ENCODE measurements at regions not wholly inside any gene's neighbourhood (a gene's known extent, or its start where the extent isn't known, plus 50 kb on each side); places are given as distances from the start of the nearest gene placed in this dataset.
"Not testable (repeated sequence)": the region's sequence is repeated elsewhere in the genome, so short reads cannot be mapped to it uniquely, and the experiment has no call there.

DNA sequence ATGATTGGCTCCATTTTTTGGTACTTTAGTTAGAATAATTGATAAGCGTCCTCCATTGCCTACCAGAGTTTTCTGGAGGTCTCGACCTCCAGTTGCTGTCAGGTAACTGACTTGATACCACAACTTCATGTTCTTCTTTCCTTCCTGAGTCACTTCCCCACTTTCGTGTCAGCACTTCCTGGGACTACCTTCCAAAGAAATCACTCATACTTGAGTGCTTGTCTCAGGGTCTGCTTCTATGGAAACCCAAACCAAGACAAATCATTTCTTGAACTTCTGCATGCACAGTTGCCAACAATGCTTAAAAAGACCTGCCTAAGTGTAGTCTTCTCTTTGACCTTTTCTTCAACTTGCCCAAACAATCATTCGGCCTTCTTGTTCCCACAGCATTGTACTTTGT, 210.3 kb upstream of the ETAA1 start:
- no peaks in the 10 kb centered on the region for H3K4me1 Mint-ChIP-seq (ENCODE audit: low read depth in 2 of 2)
- no peak overlapping the region for H3K4me3 Mint-ChIP-seq
- no peak for DNase-seq (ENCODE audit: low spot score)
- no peaks in the 10 kb centered on the region for H3K27me3 Mint-ChIP-seq
- H3K36me3 Mint-ChIP-seq, result no peaks in the 10 kb centered on the region
- no peak for ATAC-seq
- peaks cover 15% of the 10 kb centered on the region for H3K9me3 Mint-ChIP-seq
- no peak overlapping the region for H3K27ac Mint-ChIP-seq

DNA sequence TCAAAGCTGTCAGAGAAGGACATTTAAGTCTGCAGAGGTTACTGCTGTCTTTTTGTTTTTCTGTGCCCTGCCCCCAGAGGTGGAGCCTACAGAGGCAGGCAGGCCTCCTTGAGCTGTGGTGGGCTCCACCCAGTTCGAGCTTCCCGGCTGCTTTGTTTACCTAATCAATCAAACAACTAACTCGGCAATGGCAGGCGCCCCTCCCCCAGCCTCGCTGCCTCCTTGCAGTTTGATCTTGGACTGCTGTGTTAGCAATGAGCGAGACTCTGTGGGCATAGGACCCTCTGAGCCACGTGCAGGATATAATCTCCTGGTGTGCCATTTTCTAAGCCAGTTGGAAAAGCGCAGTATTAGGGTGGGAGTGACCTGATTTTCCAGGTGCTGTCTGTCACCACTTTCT, 201.8 kb upstream of the ETAA1 start:
- H3K36me3 Mint-ChIP-seq; H3K4me1 Mint-ChIP-seq (ENCODE audit: low read depth in 2 of 2); ATAC-seq; DNase-seq (ENCODE audit: low spot score); H3K27me3 Mint-ChIP-seq; H3K4me3 Mint-ChIP-seq; H3K27ac Mint-ChIP-seq: not testable (repeated sequence)
- H3K9me3 Mint-ChIP-seq, result peaks cover 16% of the 10 kb centered on the region

DNA sequence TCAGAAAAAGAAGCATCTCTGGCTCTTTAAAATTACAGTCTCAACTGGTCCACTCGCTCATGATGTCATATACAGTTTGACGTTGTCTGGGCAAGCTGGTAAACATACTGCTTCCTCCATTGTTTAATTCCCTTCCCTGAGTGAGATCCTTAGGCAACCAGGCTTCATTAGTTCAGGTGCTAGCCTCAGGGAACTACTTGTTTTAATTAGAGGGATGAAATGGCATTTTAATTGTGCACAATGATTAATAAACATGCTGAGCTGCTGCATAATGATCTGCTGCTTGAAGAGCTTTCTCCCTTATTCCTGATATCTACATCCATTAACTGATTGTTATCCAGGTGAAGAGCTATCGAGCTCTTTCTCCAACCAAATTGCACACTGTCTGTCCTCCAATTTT, 195.6 kb upstream of the ETAA1 start:
- Mint-ChIP-seq H3K36me3 (no peaks in the 10 kb centered on the region), H3K27ac (no peak overlapping the region), H3K9me3 (peaks cover 4% of the 10 kb centered on the region), H3K4me3 (no peak overlapping the region), H3K27me3 (peaks cover 0 to 2% of the 10 kb centered on the region in 2 donors), H3K4me1 (ENCODE audit: low read depth in 2 of 2) (no peaks in the 10 kb centered on the region)
- ATAC-seq (no peak), DNase-seq (ENCODE audit: low spot score) (no peak)

DNA sequence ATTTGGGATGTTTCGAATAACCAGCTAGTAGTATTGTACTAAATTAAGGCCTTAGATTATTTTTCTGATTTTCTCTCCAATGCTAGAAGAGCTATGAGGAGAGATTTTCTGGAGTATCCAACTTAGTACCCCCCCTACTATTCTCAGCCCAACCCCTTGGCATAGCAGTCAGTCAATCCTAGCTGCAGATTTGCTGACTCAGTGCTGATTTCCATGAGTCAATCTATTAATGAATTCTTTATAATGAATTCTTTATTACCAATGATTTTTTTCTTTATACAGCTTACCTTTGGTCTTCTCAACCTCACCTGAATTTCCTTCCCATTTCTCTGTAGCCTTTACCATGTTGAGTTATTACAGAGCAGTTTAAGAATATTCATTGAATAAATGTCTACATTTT, 192.8 kb upstream of the ETAA1 start:
- Mint-ChIP-seq H3K36me3 (no peaks in the 10 kb centered on the region), H3K4me3 (no peak overlapping the region), H3K27ac (no peak overlapping the region), H3K27me3 (no peaks in the 10 kb centered on the region), H3K9me3 (no peaks in the 10 kb centered on the region), H3K4me1 (ENCODE audit: low read depth in 2 of 2) (no peaks in the 10 kb centered on the region)
- ATAC-seq, result no peak
- no peak for DNase-seq (ENCODE audit: low spot score)

DNA sequence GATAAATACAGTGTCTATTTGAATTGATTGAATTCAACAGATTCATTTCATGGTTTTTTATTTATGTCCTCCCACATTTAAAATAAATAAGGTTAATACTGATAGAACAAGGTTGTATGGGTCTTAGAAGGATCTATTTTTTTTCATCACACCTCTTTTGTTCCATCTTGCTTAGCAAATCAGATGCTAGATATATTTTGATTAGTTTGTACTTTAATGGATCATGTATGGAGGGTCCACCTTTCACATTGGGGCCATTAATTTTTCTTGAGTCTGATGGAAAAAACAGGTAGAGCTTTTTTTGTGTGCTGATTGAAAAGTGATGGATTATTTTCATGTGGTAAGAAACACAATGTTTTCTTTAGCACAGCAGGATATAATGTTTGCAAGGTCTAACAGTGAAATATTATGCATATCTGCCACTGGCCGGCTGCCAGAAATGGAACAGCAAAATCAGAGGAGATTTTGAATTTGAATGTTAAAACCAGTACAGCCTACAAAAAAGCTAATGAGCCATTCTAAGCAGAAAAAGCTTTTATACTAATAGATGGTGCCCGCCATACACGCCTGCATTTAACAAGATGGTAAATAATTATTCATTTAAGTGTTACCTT, 188.1 kb upstream of the ETAA1 start:
- peaks cover 4 to 6% of the 10 kb centered on the region in 2 donors for H3K27me3 Mint-ChIP-seq
- DNase-seq (ENCODE audit: low spot score), result no peak
- ATAC-seq, result no peak
- H3K9me3 Mint-ChIP-seq, result no peaks in the 10 kb centered on the region
- no peaks in the 10 kb centered on the region for H3K36me3 Mint-ChIP-seq
- no peaks in the 10 kb centered on the region for H3K4me1 Mint-ChIP-seq (ENCODE audit: low read depth in 2 of 2)
- H3K27ac Mint-ChIP-seq, result no peak overlapping the region
- H3K4me3 Mint-ChIP-seq, result no peak overlapping the region

DNA sequence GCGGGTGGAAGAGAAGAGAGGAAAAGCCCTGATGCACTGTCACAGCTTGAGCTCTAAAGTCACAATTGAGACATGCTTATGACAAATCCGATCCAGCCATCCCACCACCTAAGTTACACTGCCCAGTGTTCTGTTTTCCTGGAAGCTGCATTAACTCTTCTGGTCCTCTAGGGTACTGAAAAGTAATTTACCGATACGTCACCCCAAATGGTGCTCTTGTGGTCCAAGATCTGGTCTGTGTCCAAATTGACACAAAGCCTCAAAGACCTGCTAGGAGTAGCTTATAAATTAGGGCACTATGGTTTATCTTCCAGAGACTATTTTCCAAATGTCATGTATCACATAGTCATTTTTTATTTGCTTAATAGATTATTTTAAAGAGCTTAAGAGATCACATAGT, 186.7 kb upstream of the ETAA1 start:
- DNase-seq (ENCODE audit: low spot score) (no peak), ATAC-seq (no peak)
- Mint-ChIP-seq H3K4me3 (no peak overlapping the region), H3K27ac (no peak overlapping the region), H3K9me3 (no peaks in the 10 kb centered on the region), H3K27me3 (peaks cover 8 to 13% of the 10 kb centered on the region in 2 donors), H3K36me3 (no peaks in the 10 kb centered on the region), H3K4me1 (ENCODE audit: low read depth in 2 of 2) (no peaks in the 10 kb centered on the region)

DNA sequence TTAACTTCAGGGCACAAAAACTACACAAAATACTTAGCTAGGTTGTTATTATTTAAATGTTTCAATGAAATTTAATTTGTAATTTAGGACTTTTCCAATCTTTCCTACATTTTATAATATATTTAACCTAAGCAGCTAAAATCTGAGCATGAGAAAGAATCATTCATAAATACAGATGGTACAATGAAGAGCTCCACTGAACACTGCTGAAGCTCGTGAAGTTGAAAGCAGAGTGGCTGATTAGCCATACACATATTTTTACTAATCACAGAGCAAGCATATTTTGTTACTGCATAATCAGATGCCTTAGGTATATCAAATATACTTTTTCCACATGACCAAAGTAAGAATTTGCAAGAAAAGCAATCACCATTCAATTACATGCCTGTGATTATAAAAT, 184.9 kb upstream of the ETAA1 start:
- Mint-ChIP-seq H3K27ac (no peak overlapping the region), H3K9me3 (no peaks in the 10 kb centered on the region), H3K4me3 (no peak overlapping the region), H3K27me3 (peaks cover 8 to 13% of the 10 kb centered on the region in 2 donors), H3K4me1 (ENCODE audit: low read depth in 2 of 2) (no peaks in the 10 kb centered on the region), H3K36me3 (no peaks in the 10 kb centered on the region)
- DNase-seq (ENCODE audit: low spot score), result no peak
- ATAC-seq, result no peak

DNA sequence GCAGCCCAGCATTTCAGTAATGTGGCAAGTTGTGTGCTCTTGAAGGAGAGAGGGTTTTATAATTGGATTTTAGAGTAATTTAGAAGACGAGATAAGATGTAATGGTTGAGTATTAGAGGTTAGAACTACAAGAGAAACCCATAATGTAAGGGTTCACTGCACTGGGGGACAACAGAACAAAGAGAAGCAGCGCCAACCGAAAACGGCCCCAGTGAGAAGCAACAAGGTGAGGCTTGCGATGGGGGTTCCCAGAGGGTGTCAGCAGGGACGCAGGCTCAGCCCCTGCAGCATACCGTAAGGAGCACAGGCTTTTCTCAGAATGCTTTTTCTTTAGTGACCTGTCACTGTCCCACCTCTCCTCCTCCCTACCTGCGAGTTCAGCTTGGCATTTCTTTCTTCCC, 183.9 kb upstream of the ETAA1 start:
- H3K4me1 Mint-ChIP-seq (ENCODE audit: low read depth in 2 of 2), result no peaks in the 10 kb centered on the region
- no peaks in the 10 kb centered on the region for H3K9me3 Mint-ChIP-seq
- peaks cover 8 to 13% of the 10 kb centered on the region in 2 donors for H3K27me3 Mint-ChIP-seq
- H3K36me3 Mint-ChIP-seq, result no peaks in the 10 kb centered on the region
- H3K4me3 Mint-ChIP-seq, result no peak overlapping the region
- ATAC-seq (no peak), DNase-seq (ENCODE audit: low spot score) (no peak)
- no peak overlapping the region for H3K27ac Mint-ChIP-seq

DNA sequence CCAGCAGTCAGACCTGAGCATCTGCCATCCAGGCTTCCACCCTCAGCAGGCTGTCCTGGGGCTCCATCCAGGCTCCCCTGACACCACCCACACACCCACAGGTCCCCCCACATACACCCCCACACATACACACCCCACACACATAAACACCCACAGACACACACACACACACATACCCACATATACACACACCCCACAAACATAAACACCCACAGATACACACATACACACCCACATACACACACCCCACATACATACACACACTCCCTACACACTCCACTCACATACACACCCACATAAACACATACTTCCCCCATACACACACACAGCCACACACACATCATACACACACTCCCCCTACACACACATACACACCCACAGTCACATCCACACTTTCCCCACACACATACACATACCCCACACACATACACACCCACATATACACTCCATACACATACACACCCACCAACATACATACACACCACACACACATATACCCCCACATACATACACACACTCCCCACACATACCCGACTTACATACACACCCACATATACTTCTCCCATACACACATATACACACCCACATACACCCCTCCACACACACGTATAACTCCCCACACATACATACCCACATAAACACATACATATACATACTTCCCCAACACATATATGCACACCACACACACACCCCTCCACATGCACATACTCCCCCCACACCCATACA, 183.3 kb upstream of the ETAA1 start:
- H3K36me3 Mint-ChIP-seq, result no peaks in the 10 kb centered on the region
- H3K4me3 Mint-ChIP-seq, result no peak overlapping the region
- peaks cover 8 to 13% of the 10 kb centered on the region in 2 donors for H3K27me3 Mint-ChIP-seq
- ATAC-seq (peak; percentile 46 to 60), DNase-seq (ENCODE audit: low spot score) (no peak)
- H3K9me3 Mint-ChIP-seq, result no peaks in the 10 kb centered on the region
- no peaks in the 10 kb centered on the region for H3K4me1 Mint-ChIP-seq (ENCODE audit: low read depth in 2 of 2)
- no peak overlapping the region for H3K27ac Mint-ChIP-seq

DNA sequence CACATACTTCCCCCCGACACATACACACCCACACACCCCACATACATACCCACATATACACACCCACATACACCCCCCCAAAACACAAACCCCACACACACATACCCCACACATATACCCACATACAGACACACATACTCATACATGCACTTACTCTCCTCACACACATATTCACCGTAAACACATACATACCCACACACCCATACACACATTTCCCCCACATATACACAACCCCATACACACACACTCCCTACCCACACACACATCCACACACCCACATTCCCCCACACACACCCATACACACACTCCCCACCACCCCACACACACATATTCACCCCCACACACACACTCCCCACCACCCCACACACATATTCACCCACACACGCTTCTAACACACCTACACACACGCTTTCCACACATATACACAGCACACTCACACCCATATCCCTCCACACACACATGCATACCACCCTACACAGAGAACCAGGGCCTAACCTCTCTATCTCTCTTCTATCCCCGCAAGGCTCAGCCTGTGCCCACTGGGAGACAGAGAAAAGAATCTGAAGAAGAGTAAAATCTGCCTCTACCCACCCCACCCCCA, 182.4 kb upstream of the ETAA1 start:
- Mint-ChIP-seq H3K36me3 (no peaks in the 10 kb centered on the region), H3K4me3 (no peak overlapping the region), H3K27ac (no peak overlapping the region), H3K9me3 (no peaks in the 10 kb centered on the region), H3K27me3 (peaks cover 8 to 13% of the 10 kb centered on the region in 2 donors), H3K4me1 (ENCODE audit: low read depth in 2 of 2) (no peaks in the 10 kb centered on the region)
- DNase-seq (ENCODE audit: low spot score), result no peak
- peak; percentile 41 to 50 for ATAC-seq

DNA sequence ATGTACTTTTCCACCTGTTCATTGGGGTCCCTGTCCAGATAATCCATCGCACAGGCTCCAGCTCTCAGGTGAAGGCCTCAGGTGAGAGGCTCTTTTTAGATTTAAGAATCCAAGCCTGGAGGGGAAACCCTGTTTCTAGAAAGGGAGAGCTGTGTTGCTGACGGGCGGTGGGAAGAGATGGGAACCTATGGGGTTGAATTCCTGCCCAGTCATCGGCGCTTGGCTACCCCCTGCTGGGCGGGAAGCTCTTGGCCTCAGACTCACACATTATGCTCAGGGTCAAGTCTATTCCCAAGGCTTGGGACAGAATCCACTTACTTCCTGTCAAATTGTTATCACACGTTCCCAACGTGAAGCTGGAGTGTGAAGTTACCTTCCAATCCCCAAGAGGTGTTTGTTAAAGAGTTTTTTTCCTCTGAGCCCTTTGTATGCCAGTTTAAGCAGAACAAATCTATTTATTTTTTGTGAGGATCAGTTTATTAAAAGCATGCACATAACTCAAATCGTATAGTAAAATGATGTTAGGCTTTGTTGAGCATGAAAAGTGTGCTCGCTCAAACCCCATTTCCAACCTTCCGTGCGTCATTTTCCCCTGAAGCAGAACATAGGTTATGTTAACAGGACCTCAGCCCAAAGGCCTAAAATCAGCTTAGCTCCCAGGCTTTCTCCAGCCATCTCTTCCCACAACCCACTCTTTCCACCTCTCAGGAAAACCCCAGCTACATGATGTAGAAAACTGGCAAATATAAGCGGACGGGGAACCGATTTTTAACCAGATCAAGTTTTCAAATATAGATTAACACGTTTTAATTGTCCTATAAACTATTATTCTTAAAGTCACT, 181.7 kb upstream of the ETAA1 start:
- H3K4me1 Mint-ChIP-seq (ENCODE audit: low read depth in 2 of 2), result no peaks in the 10 kb centered on the region
- H3K27ac Mint-ChIP-seq, result no peak overlapping the region
- DNase-seq (ENCODE audit: low spot score) (no peak), ATAC-seq (no peak)
- no peaks in the 10 kb centered on the region for H3K9me3 Mint-ChIP-seq
- peaks cover 8 to 13% of the 10 kb centered on the region in 2 donors for H3K27me3 Mint-ChIP-seq
- no peaks in the 10 kb centered on the region for H3K36me3 Mint-ChIP-seq
- no peak overlapping the region for H3K4me3 Mint-ChIP-seq

DNA sequence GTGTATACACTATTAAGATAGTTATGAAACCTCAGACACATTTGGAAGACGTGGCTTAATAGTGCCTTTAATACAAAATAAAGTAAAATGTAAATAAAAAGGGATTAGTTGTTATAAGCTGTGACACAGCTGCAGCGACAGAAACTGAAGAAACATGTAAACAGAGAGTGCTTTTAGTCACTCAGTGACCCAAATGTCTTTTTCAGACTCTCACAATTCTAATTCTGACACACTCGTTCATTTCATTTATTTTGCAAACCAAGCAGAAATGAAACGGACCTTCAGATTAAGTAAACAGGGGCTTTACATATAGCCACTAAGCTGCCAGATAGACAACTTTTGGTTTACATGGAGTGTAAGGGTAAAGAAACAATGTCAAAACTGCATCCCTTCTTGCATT, 181.0 kb upstream of the ETAA1 start:
- ATAC-seq (no peak), DNase-seq (ENCODE audit: low spot score) (no peak)
- Mint-ChIP-seq H3K4me3 (no peak overlapping the region), H3K4me1 (ENCODE audit: low read depth in 2 of 2) (no peaks in the 10 kb centered on the region), H3K27me3 (peaks cover 8 to 13% of the 10 kb centered on the region in 2 donors), H3K36me3 (no peaks in the 10 kb centered on the region), H3K9me3 (no peaks in the 10 kb centered on the region), H3K27ac (no peak overlapping the region)

DNA sequence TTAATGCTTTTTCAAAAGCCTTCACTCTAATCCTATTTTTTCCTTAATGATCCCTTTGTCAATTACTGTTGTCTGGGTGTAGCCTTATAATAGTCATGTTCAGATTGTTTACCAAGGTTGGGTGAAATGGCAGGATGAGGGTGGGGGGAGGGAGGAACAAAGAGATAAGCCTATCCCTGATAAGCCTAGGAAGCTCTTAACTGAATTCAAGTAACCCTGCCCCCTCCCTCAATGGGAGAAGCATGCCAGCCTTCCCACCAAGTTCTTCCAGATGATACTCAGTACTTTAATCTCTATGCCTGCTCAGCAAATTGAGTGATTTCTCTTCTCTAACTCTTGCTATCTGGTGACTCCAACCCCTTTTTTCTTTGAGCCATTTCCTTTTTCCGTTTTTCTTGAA, 180.3 kb upstream of the ETAA1 start:
- Mint-ChIP-seq H3K4me3 (no peak overlapping the region), H3K36me3 (no peaks in the 10 kb centered on the region), H3K27me3 (peaks cover 8 to 13% of the 10 kb centered on the region in 2 donors), H3K9me3 (no peaks in the 10 kb centered on the region), H3K27ac (no peak overlapping the region), H3K4me1 (ENCODE audit: low read depth in 2 of 2) (no peaks in the 10 kb centered on the region)
- no peak for DNase-seq (ENCODE audit: low spot score)
- ATAC-seq, result no peak

DNA sequence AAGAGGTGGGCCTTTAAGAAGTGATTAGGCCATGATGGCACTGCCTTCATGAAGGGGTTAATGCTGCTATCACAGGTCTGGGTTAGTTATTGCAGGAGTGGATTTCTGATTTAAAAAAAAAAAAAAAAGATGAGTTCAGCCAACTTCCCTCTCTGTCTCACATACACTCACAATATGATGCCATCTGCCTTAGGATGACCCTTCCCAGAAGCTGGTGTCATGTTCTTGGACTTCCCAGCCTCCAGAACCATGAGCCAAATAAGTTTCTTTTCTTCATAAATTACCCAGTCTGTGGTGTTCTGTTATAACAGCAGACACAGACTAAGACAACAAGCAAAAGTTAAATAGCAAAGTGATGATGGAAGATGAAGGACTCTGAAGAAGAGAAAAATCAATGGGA, 179.7 kb upstream of the ETAA1 start:
- ATAC-seq (no peak), DNase-seq (ENCODE audit: low spot score) (no peak)
- Mint-ChIP-seq H3K9me3 (no peaks in the 10 kb centered on the region), H3K4me1 (ENCODE audit: low read depth in 2 of 2) (no peaks in the 10 kb centered on the region), H3K36me3 (no peaks in the 10 kb centered on the region), H3K4me3 (no peak overlapping the region), H3K27ac (no peak overlapping the region), H3K27me3 (peaks cover 8 to 13% of the 10 kb centered on the region in 2 donors)

All from natural killer cell treated with Interleukin-12 subunit alpha and Interleukin-12 subunit beta and Interleukin-15 and Interleukin-18, amount 100 ng/mL, for 72 hours (primary cell).